HEK293 (cell line): ENCODE measurements at regions not wholly inside any gene's neighbourhood (a gene's known extent, or its start where the extent isn't known, plus 50 kb on each side); places are given as distances from the start of the nearest gene placed in this dataset.

Experiments
- CTCF ChIA-PET: fragments of 350-600 bp; formaldehyde crosslinking; extraction: SDS; loops from one replicate; lab custom pipeline; 2021; ENCODE audit warnings: antibody characterized with exemption; lab: Yijun Ruan, JAX
- POLR2A ChIA-PET: fragments of 300-600 bp; formaldehyde crosslinking; extraction: SDS; loops from one replicate; lab custom pipeline; 2020; ENCODE audit warnings: antibody characterized with exemption, inconsistent platforms; lab: Yijun Ruan, JAX
- H3K27ac ChIP-seq: fragments of 200-500 bp; sonication (Bioruptor generic); 2 replicates; pipeline ENCODE4 v1.5.1; 2014; ENCODE audit warnings: low read depth, low read length, control low read depth, inconsistent platforms; ENCODE audit errors: extremely low read depth
- H3K36me3 ChIP-seq, 2 experiments: fragments of 200-500 bp in 1 of 2; sonication (Bioruptor generic) in 1 of 2; 1 replicate in 1 of 2; 2 replicates in 1 of 2; pipeline ENCODE4 v1.5.1; 2014 to 2017; ENCODE audit warnings: inconsistent platforms in 2 of 2, low read length in 2 of 2; ENCODE audit not compliant: control insufficient read depth in 2 of 2, insufficient read depth in 1 of 2
- H3K4me1 ChIP-seq: fragments of 200-500 bp; sonication (Bioruptor generic); 2 replicates; pipeline ENCODE4 v1.5.1; 2014; ENCODE audit warnings: mild to moderate bottlenecking, low read length, inconsistent platforms; ENCODE audit not compliant: control insufficient read depth, insufficient read depth
- H3K4me3 ChIP-seq: 2 replicates; pipeline ENCODE4 v1.5.1; 2011; ENCODE audit warnings: low read depth, mild to moderate bottlenecking, control low read depth, low read length, moderate library complexity
- H3K9me3 ChIP-seq: fragments of 200-500 bp; sonication (Bioruptor generic); 2 replicates; pipeline ENCODE4 v1.5.1; 2014; ENCODE audit warnings: low read depth, low read length, inconsistent platforms; ENCODE audit not compliant: control insufficient read depth, insufficient read depth
- OVOL3 ChIP-seq: fragments of 450-650 bp; formaldehyde crosslinking; IDR thresholded peaks from 2 replicates; pipeline ENCODE4 v1.5.1; 2016; ENCODE audit warnings: missing biosample characterization, missing genetic modification characterization
- PRDM6 ChIP-seq: fragments of 450-650 bp; formaldehyde crosslinking; IDR thresholded peaks from 2 replicates; pipeline ENCODE4 v1.5.1; 2017; ENCODE audit warnings: missing biosample characterization, missing genetic modification characterization
- ZFHX2 ChIP-seq: fragments of 450-650 bp; formaldehyde crosslinking; conservative IDR thresholded peaks from 2 replicates; pipeline ENCODE4 v1.5.1; 2016; ENCODE audit warnings: missing biosample characterization, missing genetic modification characterization
- ZFP41 ChIP-seq: fragments of 450-650 bp; formaldehyde crosslinking; IDR thresholded peaks from 2 replicates; pipeline ENCODE4 v1.5.1; 2016; ENCODE audit warnings: missing biosample characterization, missing genetic modification characterization, borderline replicate concordance
- ZNF169 ChIP-seq: fragments of 450-650 bp; formaldehyde crosslinking; IDR thresholded peaks from 2 replicates; pipeline ENCODE4 v1.5.1; 2016; ENCODE audit warnings: missing biosample characterization, missing genetic modification characterization
- ZNF175 ChIP-seq: fragments of 450-650 bp; formaldehyde crosslinking; IDR thresholded peaks from 2 replicates; pipeline ENCODE4 v1.5.1; 2016; ENCODE audit warnings: missing biosample characterization, missing genetic modification characterization
- ZNF19 ChIP-seq: fragments of 450-650 bp; formaldehyde crosslinking; IDR thresholded peaks from 2 replicates; pipeline ENCODE4; 2016; ENCODE audit warnings: missing biosample characterization, missing genetic modification characterization, low read depth
- ZNF23 ChIP-seq: fragments of 450-650 bp; formaldehyde crosslinking; IDR thresholded peaks from 2 replicates; pipeline ENCODE4 v1.5.1; 2016; ENCODE audit warnings: missing biosample characterization, missing genetic modification characterization, borderline replicate concordance
- ZNF26 ChIP-seq: fragments of 450-650 bp; formaldehyde crosslinking; IDR thresholded peaks from 2 replicates; pipeline ENCODE4 v1.5.1; 2016; ENCODE audit warnings: missing biosample characterization, missing genetic modification characterization
- ZNF37A ChIP-seq: fragments of 450-650 bp; IDR thresholded peaks from 2 replicates; pipeline ENCODE4 v1.5.1; 2018; ENCODE audit warnings: missing biosample characterization, missing genetic modification characterization
- ZNF391 ChIP-seq: fragments of 450-650 bp; formaldehyde crosslinking; IDR thresholded peaks from 2 replicates; pipeline ENCODE4 v1.5.1; 2016; ENCODE audit warnings: low read depth, missing biosample characterization, missing genetic modification characterization, borderline replicate concordance
- ZNF544 ChIP-seq: fragments of 450-650 bp; formaldehyde crosslinking; IDR thresholded peaks from 2 replicates; pipeline ENCODE4 v1.5.0; 2017; ENCODE audit warnings: missing biosample characterization, missing genetic modification characterization
- ZNF555 ChIP-seq: fragments of 450-650 bp; formaldehyde crosslinking; conservative IDR thresholded peaks from 2 replicates; pipeline ENCODE4 v1.5.1; 2017; ENCODE audit warnings: missing biosample characterization, mild to moderate bottlenecking, missing genetic modification characterization, inconsistent platforms
- ZNF585B ChIP-seq: fragments of 450-650 bp; formaldehyde crosslinking; IDR thresholded peaks from 2 replicates; pipeline ENCODE4 v1.5.1; 2016; ENCODE audit warnings: missing biosample characterization, missing genetic modification characterization
- ZNF701 ChIP-seq: fragments of 450-650 bp; formaldehyde crosslinking; IDR thresholded peaks from 2 replicates; pipeline ENCODE4 v1.5.1; 2016; ENCODE audit warnings: missing biosample characterization, missing genetic modification characterization
- ZNF707 ChIP-seq: fragments of 450-650 bp; formaldehyde crosslinking; IDR thresholded peaks from 2 replicates; pipeline ENCODE4 v1.5.1; 2016; ENCODE audit warnings: missing biosample characterization, missing genetic modification characterization
- TF ChIP-seq, protein P1 (sequence below): fragments of 450-650 bp; formaldehyde crosslinking; IDR thresholded peaks from 2 replicates; pipeline ENCODE4 v1.5.1; 2017; ENCODE audit warnings: missing biosample characterization, missing genetic modification characterization
- TF ChIP-seq, protein P2 (sequence below): sonication (generic); formaldehyde crosslinking; IDR thresholded peaks from 2 replicates; pipeline ENCODE4 v1.8.1; 2022; ENCODE audit warnings: mild to moderate bottlenecking, moderate library complexity, missing genetic modification reagents
- TF ChIP-seq, protein P3 (sequence below): fragments of 450-650 bp; formaldehyde crosslinking; IDR thresholded peaks from 2 replicates; pipeline ENCODE4 v1.5.1; 2017; ENCODE audit warnings: missing biosample characterization, missing genetic modification characterization

- CTCF ChIA-PET, result no interaction called here
- Histone ChIP-seq H3K4me1 (no peaks in the 10 kb centered on the region), H3K27ac (no peak overlapping the region), H3K9me3 (no peaks in the 10 kb centered on the region), H3K4me3 (no peak overlapping the region), H3K36me3 (no peaks in the 10 kb centered on the region)
- POLR2A ChIA-PET, result no interaction called here
- TF ChIP-seq, protein P1, sequence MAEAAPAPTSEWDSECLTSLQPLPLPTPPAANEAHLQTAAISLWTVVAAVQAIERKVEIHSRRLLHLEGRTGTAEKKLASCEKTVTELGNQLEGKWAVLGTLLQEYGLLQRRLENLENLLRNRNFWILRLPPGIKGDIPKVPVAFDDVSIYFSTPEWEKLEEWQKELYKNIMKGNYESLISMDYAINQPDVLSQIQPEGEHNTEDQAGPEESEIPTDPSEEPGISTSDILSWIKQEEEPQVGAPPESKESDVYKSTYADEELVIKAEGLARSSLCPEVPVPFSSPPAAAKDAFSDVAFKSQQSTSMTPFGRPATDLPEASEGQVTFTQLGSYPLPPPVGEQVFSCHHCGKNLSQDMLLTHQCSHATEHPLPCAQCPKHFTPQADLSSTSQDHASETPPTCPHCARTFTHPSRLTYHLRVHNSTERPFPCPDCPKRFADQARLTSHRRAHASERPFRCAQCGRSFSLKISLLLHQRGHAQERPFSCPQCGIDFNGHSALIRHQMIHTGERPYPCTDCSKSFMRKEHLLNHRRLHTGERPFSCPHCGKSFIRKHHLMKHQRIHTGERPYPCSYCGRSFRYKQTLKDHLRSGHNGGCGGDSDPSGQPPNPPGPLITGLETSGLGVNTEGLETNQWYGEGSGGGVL (tag by site-specific recombination), result no peak
- TF ChIP-seq ZNF169 (tag by site-specific recombination) (no peak), ZFP41 (no peak), ZNF19 (tag by site-specific recombination) (no peak), ZNF391 (no peak), ZNF26 (tag by site-specific recombination) (no peak), ZNF175 (tag by site-specific recombination) (no peak), OVOL3 (tag by site-specific recombination) (no peak), PRDM6 (tag by site-specific recombination) (no peak), ZNF707 (no peak), ZNF555 (tag by site-specific recombination) (no peak), ZFHX2 (no peak), ZNF23 (tag by site-specific recombination) (no peak), ZNF37A (tag by site-specific recombination) (no peak), ZNF544 (tag by site-specific recombination) (no peak), ZNF585B (tag by site-specific recombination) (no peak), ZNF701 (tag by site-specific recombination) (no peak)
- TF ChIP-seq, protein P2, sequence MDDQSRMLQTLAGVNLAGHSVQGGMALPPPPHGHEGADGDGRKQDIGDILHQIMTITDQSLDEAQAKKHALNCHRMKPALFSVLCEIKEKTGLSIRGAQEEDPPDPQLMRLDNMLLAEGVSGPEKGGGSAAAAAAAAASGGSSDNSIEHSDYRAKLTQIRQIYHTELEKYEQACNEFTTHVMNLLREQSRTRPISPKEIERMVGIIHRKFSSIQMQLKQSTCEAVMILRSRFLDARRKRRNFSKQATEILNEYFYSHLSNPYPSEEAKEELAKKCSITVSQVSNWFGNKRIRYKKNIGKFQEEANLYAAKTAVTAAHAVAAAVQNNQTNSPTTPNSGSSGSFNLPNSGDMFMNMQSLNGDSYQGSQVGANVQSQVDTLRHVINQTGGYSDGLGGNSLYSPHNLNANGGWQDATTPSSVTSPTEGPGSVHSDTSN (CRISPR knock-in tag), result no peak
- TF ChIP-seq, protein P3, sequence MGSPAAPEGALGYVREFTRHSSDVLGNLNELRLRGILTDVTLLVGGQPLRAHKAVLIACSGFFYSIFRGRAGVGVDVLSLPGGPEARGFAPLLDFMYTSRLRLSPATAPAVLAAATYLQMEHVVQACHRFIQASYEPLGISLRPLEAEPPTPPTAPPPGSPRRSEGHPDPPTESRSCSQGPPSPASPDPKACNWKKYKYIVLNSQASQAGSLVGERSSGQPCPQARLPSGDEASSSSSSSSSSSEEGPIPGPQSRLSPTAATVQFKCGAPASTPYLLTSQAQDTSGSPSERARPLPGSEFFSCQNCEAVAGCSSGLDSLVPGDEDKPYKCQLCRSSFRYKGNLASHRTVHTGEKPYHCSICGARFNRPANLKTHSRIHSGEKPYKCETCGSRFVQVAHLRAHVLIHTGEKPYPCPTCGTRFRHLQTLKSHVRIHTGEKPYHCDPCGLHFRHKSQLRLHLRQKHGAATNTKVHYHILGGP (tag by site-specific recombination), result no peak
Measured at GRCh38 chr5:115736690-115737005, 79.8 kb downstream of the CDO1 start.
